Testis (tissue), 2 donors: ENCODE measurements at regions not wholly inside any gene's neighbourhood (a gene's known extent, or its start where the extent isn't known, plus 50 kb on each side); places are given as distances from the start of the nearest gene placed in this dataset.

ENCODE experiments used
- DNase-seq: peaks from one replicate; pipeline ENCODE4 v3.0.0-alpha.2; 2019
- H3K27ac ChIP-seq, 2 donors: fragments of 200-600 bp; sonication (generic); one replicate each; pipeline ENCODE4 v1.5.1; 2019
- H3K27me3 ChIP-seq: fragments of 200-600 bp; sonication (generic); one replicate; pipeline ENCODE4 v1.5.1; 2019
- H3K36me3 ChIP-seq: fragments of 200-600 bp; sonication (generic); one replicate; pipeline ENCODE4 v1.5.1; 2017; ENCODE audit warnings: low read depth; ENCODE audit errors: missing control alignments
- H3K4me1 ChIP-seq: fragments of 200-600 bp; sonication (generic); one replicate; pipeline ENCODE4 v1.5.1; 2019
- H3K4me3 ChIP-seq, 2 donors: fragments of 200-600 bp; sonication (generic); one replicate each; pipeline ENCODE4 v1.5.1; 2017 to 2019
- H3K9me3 ChIP-seq: fragments of 200-600 bp; sonication (generic); one replicate; pipeline ENCODE4 v1.5.1; 2017
- POLR2A ChIP-seq: fragments of 450-650 bp; IDR thresholded peaks from one replicate; pipeline ENCODE4 v1.6.1; 2017; ENCODE audit warnings: antibody characterized with exemption, mild to moderate bottlenecking, moderate library complexity
- WGBS, 2 donors: methylation state at CpG; one replicate each; pipeline ENCODE4 v1.1.5; 2018; 5-methylcytosine and 5-hydroxymethylcytosine counted together
- intact Hi-C: fragments of 100-400 bp; cut with DNase I; formaldehyde crosslinking; loops from one replicate; pipeline ENCODE4 v1.15.1; 2023; ENCODE audit warnings: low total_unique reads
- TF ChIP-seq, protein P1 (sequence below), 3 experiments: fragments of 450-650 bp in 2 of 3; fragments of 200-600 bp in 1 of 3; sonication (generic) in 1 of 3; IDR thresholded peaks; one replicate each; pipeline ENCODE4 v1.5.1; 2016 to 2019; ENCODE audit warnings: antibody characterized with exemption in 3 of 3, mild to moderate bottlenecking in 2 of 3, moderate library complexity in 1 of 3

DNA sequence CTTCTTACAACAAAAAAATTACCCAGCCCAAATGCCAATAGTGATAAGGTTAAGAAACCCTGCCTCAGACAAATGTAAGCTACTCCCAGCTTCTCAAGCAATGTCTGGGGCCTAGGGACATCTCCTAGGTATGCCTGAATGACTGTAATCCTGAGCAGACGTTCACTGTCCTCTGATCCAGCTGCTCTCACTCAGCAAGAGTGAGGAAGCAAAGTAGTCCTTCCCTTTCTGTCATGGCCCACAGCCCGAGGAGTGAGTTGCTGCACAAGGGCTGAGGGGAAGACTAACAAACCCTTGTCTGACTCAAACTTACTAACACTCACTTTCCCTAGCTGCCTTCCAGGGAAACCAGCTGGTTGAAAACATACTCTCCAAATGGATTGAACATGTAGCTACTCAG lies 124.9 kb upstream of the TNFSF4 start:
- H3K27ac ChIP-seq = no peak overlapping the region
- no peaks in the 10 kb centered on the region for H3K9me3 ChIP-seq
- no peaks in the 10 kb centered on the region for H3K4me1 ChIP-seq
- intact Hi-C loops = no loop called here
- no peaks in the 10 kb centered on the region for H3K36me3 ChIP-seq
- no peak for TF ChIP-seq POLR2A
- TF ChIP-seq, protein P1, sequence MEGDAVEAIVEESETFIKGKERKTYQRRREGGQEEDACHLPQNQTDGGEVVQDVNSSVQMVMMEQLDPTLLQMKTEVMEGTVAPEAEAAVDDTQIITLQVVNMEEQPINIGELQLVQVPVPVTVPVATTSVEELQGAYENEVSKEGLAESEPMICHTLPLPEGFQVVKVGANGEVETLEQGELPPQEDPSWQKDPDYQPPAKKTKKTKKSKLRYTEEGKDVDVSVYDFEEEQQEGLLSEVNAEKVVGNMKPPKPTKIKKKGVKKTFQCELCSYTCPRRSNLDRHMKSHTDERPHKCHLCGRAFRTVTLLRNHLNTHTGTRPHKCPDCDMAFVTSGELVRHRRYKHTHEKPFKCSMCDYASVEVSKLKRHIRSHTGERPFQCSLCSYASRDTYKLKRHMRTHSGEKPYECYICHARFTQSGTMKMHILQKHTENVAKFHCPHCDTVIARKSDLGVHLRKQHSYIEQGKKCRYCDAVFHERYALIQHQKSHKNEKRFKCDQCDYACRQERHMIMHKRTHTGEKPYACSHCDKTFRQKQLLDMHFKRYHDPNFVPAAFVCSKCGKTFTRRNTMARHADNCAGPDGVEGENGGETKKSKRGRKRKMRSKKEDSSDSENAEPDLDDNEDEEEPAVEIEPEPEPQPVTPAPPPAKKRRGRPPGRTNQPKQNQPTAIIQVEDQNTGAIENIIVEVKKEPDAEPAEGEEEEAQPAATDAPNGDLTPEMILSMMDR (IDR thresholded peaks at IDR 0.05) = no peak
- H3K27me3 ChIP-seq = no peaks in the 10 kb centered on the region
- DNase-seq = no peak
- 56 to 58% methylated on average over 2 of the region's 2 CpGs for WGBS, 2 donors
- no peak overlapping the region for H3K4me3 ChIP-seq

DNA sequence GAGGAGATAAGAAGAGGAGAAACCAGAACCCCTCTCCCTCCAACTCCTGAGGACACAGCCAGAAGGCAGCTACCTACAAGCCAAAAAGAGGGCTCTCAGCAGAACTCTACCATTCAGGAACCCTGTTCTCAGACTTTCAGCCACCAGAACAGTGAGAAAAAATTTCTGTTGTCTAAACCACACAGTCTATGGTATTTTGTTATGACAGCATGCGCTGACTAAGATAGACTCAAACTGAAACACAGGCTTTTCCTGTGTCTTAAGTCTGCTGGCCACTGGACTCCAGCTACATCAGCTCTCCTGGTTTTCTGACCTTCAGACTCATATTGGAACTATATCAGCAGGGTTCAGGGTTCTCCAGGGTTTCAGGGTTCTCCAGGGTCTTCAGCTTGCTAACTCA lies 126.5 kb upstream of the TNFSF4 start:
- Histone ChIP-seq H3K4me1 (no peaks in the 10 kb centered on the region), H3K27ac (no peak overlapping the region), H3K9me3 (no peaks in the 10 kb centered on the region), H3K4me3 (no peak overlapping the region), H3K27me3 (no peaks in the 10 kb centered on the region), H3K36me3 (no peaks in the 10 kb centered on the region)
- 92 to 95% methylated on average over 1 of the region's 1 CpG for WGBS, 2 donors
- TF ChIP-seq POLR2A = no peak
- TF ChIP-seq, protein P1 (IDR thresholded peaks at IDR 0.05) = no peak
- intact Hi-C loops = no loop called here
- DNase-seq = no peak

DNA sequence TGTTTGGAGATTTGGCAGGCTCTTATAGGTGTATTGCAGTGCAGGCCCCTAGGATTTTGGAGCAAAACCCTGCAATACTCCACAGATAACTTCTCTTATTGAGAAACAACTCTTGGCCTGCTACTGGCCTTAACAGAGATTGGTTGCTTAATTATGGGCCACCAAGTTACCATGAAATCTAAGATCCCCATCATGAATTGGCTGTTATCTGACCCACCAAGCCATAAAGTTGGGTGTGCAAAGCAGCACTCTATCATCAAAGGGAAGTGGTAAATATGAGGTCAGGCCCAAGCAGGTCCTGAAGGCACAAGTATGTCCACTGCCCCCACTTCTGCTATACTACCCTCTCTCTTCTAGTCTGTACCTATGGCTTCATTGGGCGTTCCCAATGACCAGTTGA lies 130.0 kb upstream of the TNFSF4 start:
- no peaks in the 10 kb centered on the region for H3K4me1 ChIP-seq
- TF ChIP-seq POLR2A = no peak
- TF ChIP-seq, protein P1 (IDR thresholded peaks at IDR 0.05) = no peak
- intact Hi-C loops = no loop called here
- no peak for DNase-seq
- H3K36me3 ChIP-seq = no peaks in the 10 kb centered on the region
- H3K27ac ChIP-seq = no peak overlapping the region
- WGBS, 2 donors = 95 to 100% methylated on average over 1 of the region's 1 CpG
- no peak overlapping the region for H3K4me3 ChIP-seq
- H3K27me3 ChIP-seq = no peaks in the 10 kb centered on the region
- H3K9me3 ChIP-seq = no peaks in the 10 kb centered on the region

DNA sequence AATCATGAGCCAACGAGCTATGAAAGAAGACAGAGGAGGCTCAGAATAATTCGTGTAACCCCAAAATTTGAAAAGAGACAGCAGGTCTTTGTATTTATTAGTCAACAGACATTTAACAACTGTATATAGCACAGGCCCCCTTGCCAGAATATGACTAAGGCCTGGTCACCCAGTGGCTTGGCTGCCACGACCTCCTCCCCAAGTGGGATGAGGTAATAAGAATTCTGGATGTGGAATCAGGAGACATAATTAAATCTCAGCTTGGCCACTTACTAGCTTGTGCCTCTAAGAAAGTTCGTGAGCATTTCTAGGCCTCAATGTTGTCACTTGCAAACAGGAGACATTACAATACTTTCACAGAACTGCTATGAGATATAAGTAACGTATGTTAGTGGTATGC lies 134.2 kb upstream of the TNFSF4 start:
- no peak overlapping the region for H3K27ac ChIP-seq
- TF ChIP-seq, protein P1 (IDR thresholded peaks at IDR 0.05) = no peak
- TF ChIP-seq POLR2A = no peak
- DNase-seq = no peak
- H3K36me3 ChIP-seq = no peaks in the 10 kb centered on the region
- intact Hi-C loops = no loop called here
- no peaks in the 10 kb centered on the region for H3K9me3 ChIP-seq
- no peaks in the 10 kb centered on the region for H3K27me3 ChIP-seq
- WGBS, 2 donors = 70 to 73% methylated on average over 5 of the region's 5 CpGs
- H3K4me1 ChIP-seq = no peaks in the 10 kb centered on the region
- no peak overlapping the region for H3K4me3 ChIP-seq

DNA sequence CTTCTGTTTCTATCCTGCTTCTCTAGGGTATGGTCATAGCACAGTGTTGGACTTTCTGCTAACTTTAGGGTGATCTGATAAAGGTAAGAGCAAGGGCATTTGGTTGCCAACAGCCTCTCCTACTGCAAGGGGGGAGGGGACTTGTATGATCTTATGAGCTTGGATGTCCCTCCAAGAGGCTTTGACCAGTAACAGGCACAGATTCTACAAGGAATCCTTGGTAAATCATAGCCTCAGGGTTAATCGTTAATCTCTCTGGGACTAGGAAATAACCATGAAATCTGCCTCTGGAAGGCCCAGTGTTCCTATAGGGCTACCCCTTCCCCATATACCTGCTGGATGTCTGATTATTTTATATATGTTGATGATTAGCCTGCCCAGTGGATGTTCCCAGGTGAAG lies 134.8 kb upstream of the TNFSF4 start:
- no peaks in the 10 kb centered on the region for H3K4me1 ChIP-seq
- TF ChIP-seq POLR2A = no peak
- TF ChIP-seq, protein P1 (IDR thresholded peaks at IDR 0.05) = no peak
- no peaks in the 10 kb centered on the region for H3K27me3 ChIP-seq
- no peak overlapping the region for H3K27ac ChIP-seq
- H3K4me3 ChIP-seq = no peak overlapping the region
- no peaks in the 10 kb centered on the region for H3K9me3 ChIP-seq
- WGBS, 2 donors = 95 to 100% methylated on average over 1 of the region's 1 CpG
- no peaks in the 10 kb centered on the region for H3K36me3 ChIP-seq
- intact Hi-C loops = no loop called here
- DNase-seq = no peak
